HG03139 (cell line): ENCODE measurements at regions not wholly inside any gene's neighbourhood (a gene's known extent, or its start where the extent isn't known, plus 50 kb on each side); places are given as distances from the start of the nearest gene placed in this dataset.

Experiments
- ATAC-seq: cut with Tn5 transposase; IDR thresholded peaks from one replicate; pipeline ENCODE4 v1.9.1; 2021; ENCODE audit not compliant: unreplicated experiment

DNA sequence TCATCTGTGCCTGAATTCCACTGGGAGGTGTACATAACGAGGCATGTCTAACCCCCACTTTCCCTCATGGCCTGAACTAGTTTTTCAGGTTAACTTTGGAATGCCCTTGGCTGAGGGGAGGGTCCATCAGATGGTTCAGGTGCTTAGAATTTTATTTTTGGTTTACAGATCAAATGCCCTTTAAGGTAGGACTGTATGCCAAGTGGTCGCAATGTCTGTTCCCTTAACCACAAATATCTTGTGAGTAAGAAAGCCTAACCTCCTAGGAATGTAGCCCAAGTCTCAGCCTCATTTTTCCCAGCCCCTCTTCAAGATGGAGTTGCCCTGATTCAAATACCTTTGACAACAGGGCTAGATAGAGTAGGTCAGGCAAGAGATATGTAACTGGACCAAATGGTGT lies 78.4 kb downstream of the RNASET2 start:
- no peak for ATAC-seq

DNA sequence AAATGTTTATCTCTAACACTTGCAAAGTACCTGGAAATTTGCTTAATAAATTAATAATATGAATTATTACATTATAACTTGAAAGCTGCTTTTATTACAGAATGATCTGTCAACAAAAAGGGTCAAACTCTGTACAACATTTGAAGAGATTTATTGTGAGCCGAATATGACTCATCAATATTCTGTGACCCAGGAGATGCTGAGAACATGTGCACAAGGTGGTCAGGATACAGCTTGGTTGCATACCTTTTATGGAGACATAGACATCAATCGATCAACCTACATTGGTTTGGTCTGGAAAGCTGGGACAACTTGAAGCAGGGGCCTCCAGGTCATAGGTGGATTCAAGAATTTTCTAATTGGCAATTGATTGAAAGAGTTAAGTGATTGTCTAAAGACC lies 79.0 kb downstream of the RNASET2 start:
- no peak for ATAC-seq

DNA sequence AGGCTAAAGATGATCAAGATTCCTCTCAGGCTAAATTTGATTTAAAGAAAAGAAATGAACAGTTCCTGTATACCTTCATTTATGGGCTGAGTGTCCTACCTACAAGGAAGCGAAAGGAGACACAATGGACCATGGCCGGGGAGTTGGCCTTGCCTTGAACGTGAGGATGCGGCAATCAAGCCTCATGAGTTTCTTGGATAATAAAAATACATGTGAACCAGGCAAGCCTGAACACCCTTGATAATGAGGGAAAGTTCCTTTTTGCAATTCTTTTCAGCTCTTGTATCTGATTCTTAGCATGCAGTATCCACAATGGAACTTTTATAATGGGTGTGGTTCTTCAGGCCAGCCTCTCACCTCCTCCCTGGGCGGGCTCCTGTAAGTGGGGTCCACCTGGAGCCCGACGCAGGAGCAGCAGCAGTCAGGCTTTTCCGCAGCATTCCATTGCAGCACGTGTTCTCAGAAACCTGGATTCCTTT lies 83.8 kb downstream of the RNASET2 start:
- no peak for ATAC-seq

DNA sequence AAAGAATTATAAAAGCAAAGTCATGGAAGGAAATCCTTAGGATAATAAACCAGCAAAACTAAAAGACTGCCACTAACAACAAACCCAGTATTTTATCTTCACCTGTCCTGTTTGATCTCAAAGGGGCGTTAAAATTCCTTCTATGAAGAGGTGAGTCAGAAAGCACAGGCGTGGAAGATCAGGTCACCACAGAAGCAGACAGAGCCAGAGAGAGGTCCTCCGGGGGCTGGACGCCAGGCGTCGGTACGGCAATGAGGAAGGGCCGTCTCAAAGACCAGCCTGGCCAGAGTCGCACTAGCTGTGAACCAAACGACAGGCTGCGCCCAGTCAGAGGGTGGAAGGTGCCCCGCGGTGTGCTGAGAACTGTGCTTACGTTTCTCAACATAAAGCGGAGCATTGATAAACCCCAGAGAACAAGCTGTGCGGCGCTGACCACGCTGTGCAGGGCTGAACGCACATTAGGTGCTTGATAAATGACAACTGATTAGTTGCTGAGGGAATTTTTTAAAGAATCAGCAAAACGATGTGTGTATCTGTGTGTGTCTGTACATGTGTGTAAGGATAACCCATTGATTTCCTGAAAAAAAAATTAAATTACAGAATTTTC lies 85.6 kb downstream of the RNASET2 start:
- no peak for ATAC-seq

DNA sequence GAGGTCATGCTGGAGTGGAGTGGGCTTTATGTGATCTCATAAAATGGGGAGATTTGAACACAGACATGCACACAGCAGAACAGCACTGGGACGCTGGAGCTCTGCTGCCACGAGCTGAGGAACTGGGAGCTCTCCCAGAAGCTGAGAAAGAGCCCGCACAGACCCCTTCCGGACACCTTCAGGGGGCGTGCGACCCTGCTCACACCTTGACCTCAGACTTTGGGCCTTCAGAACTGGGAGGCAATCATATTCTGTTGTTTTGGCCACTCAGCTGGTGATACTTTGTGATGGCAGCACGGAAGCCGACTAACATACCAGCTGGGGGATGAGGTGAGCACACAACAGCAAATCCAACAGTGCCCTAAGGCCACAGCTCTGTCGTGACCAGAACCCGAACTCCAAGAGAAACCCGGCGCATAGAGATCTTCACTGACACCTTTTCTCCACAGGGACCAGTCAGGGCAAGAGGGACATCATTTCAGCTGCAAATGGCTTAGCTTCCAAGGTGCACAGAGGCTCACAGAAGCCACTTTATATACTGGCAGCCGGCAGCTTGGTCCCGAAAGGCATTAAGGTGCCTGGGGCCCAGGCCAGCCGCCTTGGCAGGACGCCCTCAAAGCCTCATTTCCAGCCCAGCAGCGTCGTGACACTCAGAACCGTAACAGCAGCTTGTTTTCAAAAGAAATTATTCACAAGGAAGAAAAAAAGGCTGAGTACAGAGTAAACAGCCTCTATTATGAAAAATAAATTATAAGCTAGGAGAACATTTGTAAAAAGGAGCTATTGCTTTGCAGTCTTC lies 89.3 kb downstream of the RNASET2 start:
- ATAC-seq: no peak

DNA sequence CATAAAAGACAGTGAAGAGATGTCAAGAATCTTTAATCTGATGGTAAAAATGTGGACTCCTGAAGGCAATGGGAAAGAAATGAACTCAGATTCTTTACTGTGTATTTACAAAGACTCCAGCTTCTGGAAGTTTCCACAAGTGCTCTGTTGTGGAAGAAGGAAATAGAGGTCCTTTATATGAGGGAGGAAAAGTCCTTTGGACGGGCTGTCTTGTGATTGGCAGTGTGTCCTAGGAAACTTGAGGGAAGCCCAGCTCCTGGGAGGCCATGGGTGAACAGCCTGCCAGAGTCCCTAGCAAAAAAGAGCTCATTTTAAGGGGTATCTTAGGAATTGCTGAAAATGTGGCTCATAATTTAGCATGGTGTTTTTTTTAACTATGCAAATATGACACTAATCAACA lies 92.0 kb downstream of the RNASET2 start:
- no peak for ATAC-seq

DNA sequence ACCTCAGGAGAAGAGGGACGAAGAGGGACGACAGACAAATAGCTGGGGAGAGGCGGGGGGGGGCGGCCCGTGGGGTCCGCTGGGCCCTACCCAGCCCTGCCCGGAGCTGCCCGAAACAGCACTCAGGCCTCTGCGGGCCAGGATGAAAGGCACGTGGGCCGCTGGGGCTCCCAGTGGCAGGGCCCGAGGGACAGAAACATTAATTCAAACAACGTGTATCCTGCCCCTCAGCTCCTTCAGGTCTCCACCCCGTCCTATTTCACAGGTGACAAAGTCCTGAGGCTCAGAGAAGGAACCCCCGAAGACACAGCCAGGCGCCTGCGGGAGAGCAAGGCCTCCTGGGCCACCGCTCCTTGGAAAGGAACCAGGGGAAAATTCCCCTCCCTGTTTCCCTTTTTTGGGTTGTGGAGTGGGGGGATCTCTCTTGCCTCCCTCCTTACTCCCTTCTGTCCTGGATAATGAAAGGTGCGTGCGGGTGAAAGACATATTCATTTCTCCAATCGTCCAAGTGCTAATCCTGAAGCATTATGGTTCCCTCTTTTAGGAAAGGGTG lies 93.3 kb downstream of the RNASET2 start:
- ATAC-seq: peak; percentile 29

DNA sequence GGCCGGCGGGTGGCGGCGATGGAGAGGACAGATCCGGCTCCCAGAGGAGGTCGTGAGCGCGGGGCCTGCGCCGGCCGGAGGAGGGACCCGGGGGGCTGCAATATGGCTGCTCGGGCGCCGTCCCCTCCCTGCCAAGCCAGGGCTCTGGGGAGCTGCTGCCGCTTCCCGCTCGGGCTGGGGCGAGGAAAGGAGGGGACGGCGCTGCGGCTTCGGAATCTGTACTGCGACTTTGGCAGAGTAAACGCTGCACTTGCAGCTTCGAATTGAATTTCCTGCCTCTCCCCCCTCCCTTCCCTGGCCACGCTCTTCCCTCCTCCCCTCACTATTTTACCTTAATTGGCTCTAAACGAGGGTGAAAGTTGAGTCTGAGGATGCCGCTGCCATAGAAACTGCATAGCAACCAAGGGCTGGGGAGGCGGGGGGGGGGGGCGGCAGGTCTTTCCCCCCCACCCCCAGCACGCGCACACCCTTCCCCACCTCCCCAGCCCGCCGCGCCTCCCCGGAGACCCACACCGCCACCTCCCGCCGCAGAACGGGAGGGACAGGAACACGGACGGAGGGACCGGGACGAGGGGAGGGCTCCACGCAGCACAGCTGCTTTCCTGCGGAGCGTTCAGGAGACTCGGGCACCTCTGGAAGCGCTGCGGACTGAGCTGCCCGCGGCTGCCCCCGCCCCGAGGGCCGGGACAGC lies 93.9 kb downstream of the RNASET2 start:
- ATAC-seq: peak; percentile 53

DNA sequence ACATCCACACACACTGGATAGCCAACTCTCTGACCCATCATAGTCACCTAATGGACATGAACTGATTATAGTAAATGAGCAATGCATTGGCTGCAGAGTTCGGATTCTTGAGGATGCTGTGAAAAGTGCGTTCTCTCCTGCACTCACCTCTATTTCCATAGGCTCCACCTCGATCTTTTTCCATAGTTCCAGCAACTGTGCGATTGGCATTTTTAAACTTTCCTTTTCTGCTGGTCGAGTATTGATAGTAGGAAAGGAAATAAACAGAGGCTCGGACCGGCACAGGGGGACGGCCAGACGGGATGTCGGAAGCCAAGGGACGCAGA lies 94.4 kb downstream of the RNASET2 start:
- ATAC-seq: no peak

DNA sequence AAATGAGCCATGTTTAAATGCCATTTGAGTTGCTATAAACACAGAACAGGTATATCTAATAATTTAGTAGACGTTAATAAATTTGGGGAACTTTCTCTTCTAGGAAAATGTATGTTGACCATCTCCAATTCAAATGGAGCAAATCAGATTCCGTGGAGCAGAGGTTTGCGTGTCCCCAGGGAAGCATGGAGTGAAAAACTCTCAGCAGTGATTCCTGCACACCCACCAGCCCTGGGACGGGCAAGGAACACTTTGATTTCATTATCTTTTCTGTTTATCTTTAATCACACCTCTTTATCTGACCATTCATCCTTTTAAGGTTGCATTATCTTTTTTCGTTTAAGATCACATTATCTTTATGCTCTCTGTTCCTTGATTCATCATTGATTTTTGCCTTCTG lies 95.0 kb downstream of the RNASET2 start:
- no peak for ATAC-seq

DNA sequence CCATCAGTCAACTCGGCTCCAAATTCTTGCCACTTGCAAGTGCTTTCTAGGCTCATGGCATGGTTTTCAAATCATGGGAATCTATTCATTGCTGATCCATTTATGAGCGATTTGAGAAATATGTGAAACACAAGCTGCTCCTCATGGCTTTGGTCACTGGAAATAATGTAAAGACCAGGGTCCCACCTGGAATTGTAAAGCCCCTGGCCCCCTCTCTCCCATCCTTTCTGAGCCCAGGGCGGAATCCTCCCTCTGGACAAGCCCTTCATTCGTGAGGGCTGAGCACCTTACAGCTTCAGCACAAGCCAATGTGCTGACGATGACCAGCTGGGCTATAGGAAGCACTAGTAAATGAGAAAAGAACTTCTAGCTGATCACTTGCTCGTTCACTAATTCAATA lies 96.0 kb downstream of the RNASET2 start:
- no peak for ATAC-seq

DNA sequence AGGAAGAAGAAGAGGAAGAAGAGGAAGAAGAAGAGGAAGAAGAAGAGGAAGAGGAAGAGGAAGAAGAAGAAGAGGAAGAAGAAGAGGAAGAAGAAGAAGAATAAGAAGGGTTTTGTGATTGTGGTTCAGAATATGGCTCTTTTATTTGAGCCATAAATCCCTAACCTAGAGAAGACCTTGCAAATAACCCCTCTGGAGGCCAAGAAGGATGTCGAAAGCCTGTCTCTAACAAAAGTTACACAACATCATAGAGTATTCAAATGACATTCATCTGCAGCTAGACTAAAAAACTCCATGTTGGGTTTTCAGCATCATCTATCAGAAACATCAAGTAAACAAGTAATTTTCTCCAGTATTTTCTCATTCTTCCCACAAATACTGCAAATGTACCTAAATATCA lies 100.9 kb downstream of the RNASET2 start:
- ATAC-seq: no peak

DNA sequence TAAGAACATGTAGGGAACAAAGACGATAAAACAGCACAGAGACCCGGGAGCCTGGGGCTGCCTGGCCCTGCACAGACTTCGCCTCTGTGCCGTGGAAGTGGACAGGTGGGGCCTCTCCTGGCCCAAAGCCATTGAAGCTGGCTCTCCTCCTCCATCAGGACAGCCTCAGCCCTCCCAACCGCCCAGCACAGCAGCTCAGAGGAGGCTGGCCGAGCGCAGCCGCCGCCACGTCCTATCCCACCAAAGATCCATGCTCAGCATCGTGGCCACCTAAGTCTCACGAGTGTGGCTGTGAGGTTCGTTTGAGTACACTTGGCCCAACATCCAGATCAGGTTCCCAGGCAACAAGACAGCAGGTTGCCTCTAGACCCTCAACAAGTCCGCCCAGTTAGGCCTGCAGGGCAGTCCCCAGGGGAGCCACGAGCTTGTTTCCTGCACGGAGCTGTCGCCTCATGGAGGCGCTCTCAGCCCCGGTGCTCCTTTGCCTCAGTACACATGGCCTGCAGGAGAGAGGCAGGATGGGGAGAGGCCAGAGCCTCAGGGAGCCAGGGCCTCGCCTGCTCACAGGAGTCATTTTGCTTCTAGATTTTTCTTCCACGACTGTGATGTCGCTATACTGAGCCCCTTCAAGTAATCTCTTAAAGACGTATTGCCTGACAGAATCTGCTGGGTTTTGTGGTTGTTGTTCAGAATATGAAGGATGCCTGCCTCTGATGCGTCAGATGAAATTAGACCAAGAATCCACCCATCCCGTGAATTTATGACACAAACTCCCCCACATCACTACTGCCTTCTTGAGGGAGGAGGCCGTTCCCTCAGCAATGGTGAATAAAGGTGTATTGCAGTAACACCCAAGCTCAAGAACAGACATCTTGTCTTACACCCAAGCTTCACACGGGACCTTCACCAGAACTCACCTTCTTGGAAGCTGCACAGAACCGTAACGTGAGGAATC lies 102.7 kb downstream of the RNASET2 start:
- ATAC-seq: no peak

DNA sequence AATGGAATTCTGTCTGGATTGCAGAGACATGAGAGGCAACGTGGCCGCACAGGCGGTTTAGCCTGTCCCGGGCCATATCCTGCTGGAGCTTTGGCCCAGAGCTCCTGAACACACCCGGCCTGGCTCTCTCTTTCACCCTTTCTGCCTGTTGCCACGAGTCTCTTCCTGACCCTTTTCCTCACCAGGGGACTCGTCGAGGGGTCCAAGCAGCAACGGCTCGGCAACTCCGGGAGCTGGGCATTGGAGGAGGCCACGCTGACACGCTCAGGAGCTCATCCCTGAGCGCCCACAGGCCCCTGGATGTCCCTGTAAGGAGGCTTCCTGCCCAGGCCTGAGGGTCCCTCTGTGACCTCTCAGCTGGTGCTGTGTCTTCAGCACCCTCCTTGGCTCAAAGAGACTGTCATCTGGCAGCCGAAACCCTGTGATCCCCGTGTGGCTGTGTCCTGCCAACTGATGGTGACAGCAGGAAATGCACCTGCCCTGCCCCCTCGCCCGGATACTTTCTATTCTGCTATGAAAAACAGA lies 103.8 kb downstream of the RNASET2 start:
- ATAC-seq: no peak

DNA sequence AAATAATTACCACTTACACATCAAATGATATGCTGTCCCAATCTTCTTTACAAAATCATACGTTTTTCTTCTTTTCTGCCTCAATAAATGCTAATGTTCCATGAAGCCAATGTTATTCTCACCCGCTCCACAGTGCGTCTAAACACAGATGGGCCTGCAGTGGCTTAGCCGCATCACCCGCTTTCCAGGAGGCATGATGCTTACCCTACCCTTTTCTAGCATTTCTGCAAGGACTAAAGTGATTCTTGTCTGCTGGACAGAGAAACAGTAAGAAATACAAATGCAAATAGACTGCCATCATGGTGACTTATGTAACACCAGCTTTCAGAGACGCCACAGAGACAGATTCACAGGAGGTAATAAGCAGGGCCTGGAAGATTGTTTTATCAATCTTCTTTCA lies 104.4 kb downstream of the RNASET2 start:
- no peak for ATAC-seq

DNA sequence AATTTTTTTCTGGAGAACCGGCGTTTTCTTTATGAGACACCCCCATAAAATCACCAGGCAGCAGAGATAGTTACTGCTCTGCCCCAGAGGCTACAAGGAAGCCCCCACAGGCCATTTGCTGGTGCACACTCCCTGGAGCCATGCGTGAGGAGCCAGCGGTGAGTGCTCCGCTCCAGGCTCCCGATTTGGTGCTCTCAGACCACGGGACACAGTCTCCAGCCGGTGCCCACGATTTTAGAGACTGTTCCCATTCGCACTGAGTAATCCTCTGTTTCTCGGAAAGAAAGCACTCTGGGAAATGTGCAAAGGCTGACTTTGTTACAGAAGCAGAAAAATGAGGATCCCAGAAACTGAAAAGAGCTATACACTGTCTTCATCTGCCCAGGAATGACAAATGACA lies 104.9 kb downstream of the RNASET2 start:
- ATAC-seq: no peak

DNA sequence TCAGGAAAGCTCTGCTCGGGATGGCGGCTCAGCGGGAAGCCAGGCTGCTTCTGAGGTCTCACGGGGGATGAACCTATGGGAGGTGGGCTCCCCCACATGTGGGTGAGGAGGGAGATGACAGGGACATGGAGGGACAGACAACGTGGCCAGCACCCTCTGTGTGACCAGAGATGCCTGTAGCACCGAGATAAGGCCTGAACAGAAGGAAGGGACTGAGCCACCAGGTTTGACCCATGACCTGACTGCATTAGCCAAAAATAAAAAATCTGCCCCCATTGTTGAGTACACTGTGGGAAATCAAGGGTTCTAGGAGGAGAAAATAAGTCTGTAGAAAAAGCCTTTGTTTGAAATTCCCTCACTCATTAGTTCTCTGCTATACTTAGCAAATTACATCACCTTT lies 105.7 kb downstream of the RNASET2 start:
- no peak for ATAC-seq

DNA sequence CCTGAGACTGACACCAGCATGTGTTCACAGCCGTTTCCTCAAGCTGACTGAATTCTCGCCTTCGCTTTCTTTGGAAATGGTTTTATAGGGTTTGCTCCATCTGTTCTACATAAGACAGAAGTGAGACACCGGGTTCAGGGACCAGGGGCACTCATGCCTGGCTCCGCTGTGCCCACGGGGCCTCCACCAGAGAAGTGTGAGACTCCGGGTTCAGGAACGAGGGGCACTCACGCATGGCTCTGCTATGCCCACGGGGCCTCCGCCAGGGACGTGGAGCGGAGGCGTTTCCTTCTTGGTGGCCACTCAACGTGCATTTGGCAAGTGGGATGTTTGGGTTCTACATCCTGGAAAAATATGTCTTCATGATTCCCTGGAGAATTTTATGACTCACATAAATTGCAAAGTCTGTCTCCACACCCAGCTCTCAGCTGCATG lies 106.6 kb downstream of the RNASET2 start:
- no peak for ATAC-seq

DNA sequence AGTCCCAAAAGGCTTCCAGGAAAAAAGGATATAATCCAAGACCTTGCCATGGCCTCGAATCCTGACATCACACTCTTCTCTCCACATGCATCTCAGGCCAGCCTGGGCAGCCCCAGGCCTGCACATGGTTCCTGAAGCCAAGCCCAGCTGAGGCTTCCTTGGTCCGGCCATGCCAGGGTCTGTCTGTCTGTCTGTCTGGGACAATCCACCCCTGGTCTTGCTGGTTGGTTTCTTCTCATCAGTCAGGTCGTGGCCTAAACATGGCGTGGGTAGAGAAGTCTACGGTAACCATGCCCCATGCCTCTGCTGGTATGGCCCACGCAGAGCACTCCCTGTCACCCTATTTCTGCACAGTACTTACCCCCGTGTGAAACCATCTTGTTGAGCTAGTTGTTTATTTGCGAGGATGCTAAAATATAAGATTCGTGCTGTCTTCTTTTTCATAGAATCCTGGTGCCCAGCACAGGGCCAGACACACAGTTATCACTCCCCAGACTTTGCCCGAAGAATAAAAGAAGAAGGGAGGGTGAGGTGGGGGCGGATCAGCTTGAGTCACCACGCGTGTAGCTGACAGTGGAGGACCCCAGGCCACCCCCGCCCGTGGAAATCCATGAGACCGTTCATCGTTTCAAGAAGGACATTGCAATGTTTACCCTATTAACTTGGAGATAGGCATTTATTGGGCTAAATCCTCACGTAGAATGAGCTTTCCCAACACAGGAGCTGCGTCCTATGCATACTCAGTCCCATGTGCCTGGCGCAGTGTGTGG lies 107.2 kb downstream of the RNASET2 start:
- ATAC-seq: no peak
